Cardiac fibroblast (primary cell): ENCODE measurements at regions not wholly inside any gene's neighbourhood (a gene's known extent, or its start where the extent isn't known, plus 50 kb on each side); places are given as distances from the start of the nearest gene placed in this dataset.
A peak's percentile ranks its signal among the peaks of the same experiment; 100 is the strongest.

ENCODE experiments used
- DNase-seq, 2 donors: peaks; one replicate each; pipeline versions ENCODE4 v3.0.0 to v3.0.0-alpha.2; 2010; ENCODE audit warnings: low read depth in 2 of 2
- H3K4me3 ChIP-seq, 2 donors: replicated peaks in 1 of 2; 1 replicate in 1 of 2; 2 replicates in 1 of 2; pipeline ENCODE4 v1.5.1; 2011; ENCODE audit warnings: low read depth in 2 of 2, low read length in 2 of 2, mild to moderate bottlenecking in 2 of 2, moderate library complexity in 1 of 2
- TF ChIP-seq, protein P1 (sequence below): IDR thresholded peaks from one replicate; pipeline ENCODE4 v1.5.1; 2011; ENCODE audit warnings: low read depth, mild to moderate bottlenecking, low read length, inconsistent platforms

DNA sequence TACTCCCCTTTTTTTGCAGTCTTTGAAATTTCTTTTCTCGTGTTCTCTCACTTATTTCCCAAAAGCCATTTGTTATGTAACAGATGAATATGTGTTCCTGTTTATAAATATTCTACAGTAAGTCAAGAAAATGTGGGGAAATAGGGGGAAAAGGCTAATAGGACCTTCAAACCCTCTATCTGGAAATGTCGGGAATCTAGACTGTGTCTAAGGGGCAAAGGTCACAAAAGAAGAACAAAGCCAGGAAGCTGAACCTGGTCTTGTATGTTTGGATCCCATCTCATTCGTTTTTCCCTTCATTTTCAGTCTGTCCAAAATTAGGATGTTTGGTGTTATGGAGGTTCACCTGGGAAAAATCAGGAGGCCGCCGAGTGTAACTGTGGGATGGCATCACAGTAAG is 490.3 kb downstream of the NR2F1-AS1 start:
- H3K4me3 ChIP-seq, result no peak overlapping the region
- TF ChIP-seq, protein P1, sequence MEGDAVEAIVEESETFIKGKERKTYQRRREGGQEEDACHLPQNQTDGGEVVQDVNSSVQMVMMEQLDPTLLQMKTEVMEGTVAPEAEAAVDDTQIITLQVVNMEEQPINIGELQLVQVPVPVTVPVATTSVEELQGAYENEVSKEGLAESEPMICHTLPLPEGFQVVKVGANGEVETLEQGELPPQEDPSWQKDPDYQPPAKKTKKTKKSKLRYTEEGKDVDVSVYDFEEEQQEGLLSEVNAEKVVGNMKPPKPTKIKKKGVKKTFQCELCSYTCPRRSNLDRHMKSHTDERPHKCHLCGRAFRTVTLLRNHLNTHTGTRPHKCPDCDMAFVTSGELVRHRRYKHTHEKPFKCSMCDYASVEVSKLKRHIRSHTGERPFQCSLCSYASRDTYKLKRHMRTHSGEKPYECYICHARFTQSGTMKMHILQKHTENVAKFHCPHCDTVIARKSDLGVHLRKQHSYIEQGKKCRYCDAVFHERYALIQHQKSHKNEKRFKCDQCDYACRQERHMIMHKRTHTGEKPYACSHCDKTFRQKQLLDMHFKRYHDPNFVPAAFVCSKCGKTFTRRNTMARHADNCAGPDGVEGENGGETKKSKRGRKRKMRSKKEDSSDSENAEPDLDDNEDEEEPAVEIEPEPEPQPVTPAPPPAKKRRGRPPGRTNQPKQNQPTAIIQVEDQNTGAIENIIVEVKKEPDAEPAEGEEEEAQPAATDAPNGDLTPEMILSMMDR, result no peak
- no peak for DNase-seq

DNA sequence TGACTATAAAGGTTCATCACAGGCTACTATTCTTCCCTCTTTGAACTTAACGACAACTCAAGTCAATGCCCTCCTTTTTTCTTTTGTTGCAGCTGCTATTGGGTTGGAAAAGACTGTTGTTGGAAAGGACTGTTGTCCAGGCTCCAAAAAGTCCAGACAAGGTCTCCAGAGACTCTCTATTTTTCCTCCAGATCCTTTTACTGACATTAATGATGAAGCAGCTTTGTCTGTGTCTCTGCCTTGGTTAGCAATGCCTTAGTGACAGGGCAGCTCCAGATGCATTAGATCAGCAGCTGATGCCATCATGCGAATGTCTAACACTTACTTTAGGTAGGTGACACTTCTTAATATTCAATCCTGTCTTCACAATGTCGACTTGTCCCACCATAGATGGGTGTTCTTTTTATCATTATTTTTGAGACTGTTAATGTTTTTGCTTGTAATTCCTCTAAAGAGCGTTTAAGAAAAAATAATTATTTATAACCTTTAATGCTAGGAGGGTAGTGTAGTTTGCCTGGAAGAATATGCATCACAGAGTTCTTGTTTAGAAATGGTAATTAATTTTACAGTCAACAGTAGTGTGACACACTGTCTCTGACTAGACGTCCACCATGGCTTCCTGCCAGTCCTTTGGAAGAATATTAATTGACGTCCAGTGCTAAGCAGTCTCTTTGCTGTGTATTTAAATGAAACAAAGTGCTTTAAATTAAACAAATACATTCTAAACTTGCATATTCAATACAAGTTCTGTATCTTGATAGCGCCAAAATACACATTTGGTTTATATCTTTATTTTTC is 492.2 kb downstream of the NR2F1-AS1 start:
- TF ChIP-seq, protein P1, result no peak
- no peak overlapping the region for H3K4me3 ChIP-seq
- DNase-seq, result peak in 1 of 2 donors; percentile 37

DNA sequence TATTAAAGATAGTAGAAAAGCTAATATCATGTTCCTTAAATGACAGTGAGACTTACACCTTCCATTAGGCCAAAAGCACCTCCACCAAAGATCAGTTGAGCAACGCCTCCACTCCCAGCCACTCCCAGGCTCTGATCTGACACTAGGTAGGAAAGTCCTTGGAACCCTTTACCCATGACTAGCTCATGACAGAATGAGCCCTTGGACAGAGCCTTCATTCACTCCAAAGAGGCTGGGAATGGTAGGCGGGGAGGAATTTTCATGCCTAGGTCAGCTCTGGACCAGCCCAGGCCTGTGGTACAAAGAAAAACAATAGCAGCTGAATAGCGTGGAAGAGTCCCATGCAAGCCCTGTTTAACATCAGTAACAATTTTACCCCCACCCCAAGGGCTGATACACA is 493.7 kb downstream of the NR2F1-AS1 start:
- H3K4me3 ChIP-seq, result no peak overlapping the region
- no peak for DNase-seq
- TF ChIP-seq, protein P1, result no peak

DNA sequence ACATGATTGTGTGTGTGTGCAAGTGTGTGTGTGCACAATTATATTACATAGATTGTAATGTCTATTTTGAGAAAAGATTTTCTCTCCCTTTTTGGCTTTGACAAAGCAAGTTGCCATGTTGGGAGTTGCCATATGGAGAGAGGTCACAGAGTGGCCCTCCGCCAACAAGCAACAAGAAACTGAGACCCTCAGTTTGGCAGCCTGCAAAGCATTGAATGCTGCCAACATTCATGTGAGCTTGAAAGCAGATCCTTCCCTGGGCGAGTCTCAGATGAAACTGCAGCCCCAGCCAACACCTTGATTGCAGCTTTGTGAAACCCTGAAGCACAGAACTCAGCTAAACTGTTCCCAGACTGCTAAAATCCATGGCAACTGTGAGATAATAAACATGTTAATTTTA is 498.0 kb downstream of the NR2F1-AS1 start:
- no peak for DNase-seq
- TF ChIP-seq, protein P1, result no peak
- H3K4me3 ChIP-seq, result no peak overlapping the region

DNA sequence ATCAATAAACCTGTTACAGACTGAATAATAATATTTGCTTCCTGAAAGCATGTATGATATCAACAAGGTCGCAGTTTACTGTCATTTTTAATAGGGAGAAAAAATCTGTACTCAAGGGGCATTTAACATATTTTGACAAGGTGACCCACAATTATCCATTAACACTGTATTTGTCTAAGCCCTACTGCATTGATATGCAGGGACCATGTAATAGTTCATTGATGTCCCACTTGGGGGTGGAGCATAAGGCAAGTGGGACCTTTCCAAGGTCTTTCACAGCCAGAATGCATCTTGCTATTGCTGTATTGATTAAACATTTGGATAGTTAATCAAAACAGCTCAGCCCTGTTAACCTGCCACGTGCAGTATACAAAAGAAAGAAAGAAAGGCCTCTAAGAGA is 502.0 kb downstream of the NR2F1-AS1 start:
- no peak overlapping the region for H3K4me3 ChIP-seq
- no peak for DNase-seq
- TF ChIP-seq, protein P1, result no peak

DNA sequence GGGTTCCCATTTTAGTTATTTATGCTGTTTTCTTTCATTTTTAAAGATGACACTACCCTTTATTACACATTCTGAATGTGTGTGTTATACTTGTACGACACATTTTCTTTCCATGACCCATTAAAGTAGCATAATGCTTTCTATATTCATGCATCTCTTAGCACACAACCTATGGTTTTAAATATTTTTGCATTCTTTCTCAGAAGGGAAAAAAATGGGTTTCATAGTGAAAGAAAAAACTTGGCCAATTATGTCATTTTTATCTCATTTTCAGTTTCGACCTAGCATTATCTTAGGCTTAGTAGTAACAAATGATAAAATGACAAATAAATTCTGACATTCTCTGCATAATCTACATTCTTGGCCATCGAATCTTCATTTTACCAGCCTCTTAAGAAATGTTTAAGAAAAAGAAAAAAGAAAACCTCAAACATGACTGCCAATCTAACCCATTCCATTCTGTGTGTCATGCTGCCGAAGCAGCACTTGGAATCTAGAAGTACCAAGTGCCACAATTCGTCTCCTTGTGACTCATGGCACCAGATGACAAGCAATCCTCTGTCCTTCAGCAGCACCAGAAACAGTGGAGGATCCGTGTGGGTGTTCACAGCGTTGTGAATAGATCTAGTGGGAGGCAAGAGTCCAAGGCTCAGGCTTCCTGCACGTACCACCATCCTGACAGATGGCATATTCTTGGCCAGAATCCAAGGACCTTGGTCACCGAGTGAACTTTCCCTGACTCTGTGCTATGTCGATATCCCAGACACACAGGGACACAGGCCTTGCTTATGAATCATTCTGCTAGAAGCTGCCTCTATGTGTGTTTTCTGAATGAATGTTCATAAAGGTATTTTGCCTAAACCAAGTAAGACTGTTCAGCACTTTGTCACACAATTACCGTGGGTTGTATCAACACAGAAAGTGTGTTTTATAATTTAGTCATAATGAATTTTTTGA is 502.7 kb downstream of the NR2F1-AS1 start:
- DNase-seq, result peak; percentile 96

More for the DNA sequence above, 502.7 kb downstream of the NR2F1-AS1 start:
- TF ChIP-seq, protein P1, result no peak
- peak overlapping the region in 1 of 2 donors; percentile 22 for H3K4me3 ChIP-seq
